Liver (tissue), 3 donors: ENCODE measurements at regions not wholly inside any gene's neighbourhood (a gene's known extent, or its start where the extent isn't known, plus 50 kb on each side); places are given as distances from the start of the nearest gene placed in this dataset.

Experiments used
- EGR1 ChIP-seq, 2 donors: IDR thresholded peaks; 2 replicates each; pipeline ENCODE4 v1.6.1; 2016 to 2018; ENCODE audit warnings: antibody characterized with exemption in 2 of 2, low read depth in 2 of 2
- FOXA1 ChIP-seq: IDR thresholded peaks from 2 replicates; pipeline ENCODE4 v1.6.1; 2016; ENCODE audit warnings: antibody characterized with exemption
- GABPA ChIP-seq, 2 donors: IDR thresholded peaks in 1 of 2; conservative IDR thresholded peaks in 1 of 2; 2 replicates each; pipeline ENCODE4 v1.6.1; 2016; ENCODE audit warnings: antibody characterized with exemption in 2 of 2, mild to moderate bottlenecking in 1 of 2, moderate library complexity in 1 of 2
- RAD21 ChIP-seq, 2 donors: IDR thresholded peaks; 2 replicates each; pipeline ENCODE4 v1.6.1; 2016; ENCODE audit warnings: antibody characterized with exemption in 2 of 2, mild to moderate bottlenecking in 2 of 2
- RXRA ChIP-seq, 2 donors: IDR thresholded peaks; 2 replicates each; pipeline ENCODE4 v1.6.1; 2017 to 2018; ENCODE audit warnings: antibody characterized with exemption in 2 of 2, mild to moderate bottlenecking in 1 of 2
- SP1 ChIP-seq: IDR thresholded peaks from 2 replicates; pipeline ENCODE4 v1.6.1; 2018; ENCODE audit warnings: antibody characterized with exemption, mild to moderate bottlenecking
- TAF1 ChIP-seq: conservative IDR thresholded peaks from 2 replicates; pipeline ENCODE4 v1.6.1; 2016; ENCODE audit warnings: antibody characterized with exemption, mild to moderate bottlenecking
- YY1 ChIP-seq: IDR thresholded peaks from 2 replicates; pipeline ENCODE4 v1.6.1; 2016; ENCODE audit warnings: antibody characterized with exemption, mild to moderate bottlenecking
- TF ChIP-seq, protein P1 (sequence below): fragments of 150-350 bp; IDR thresholded peaks from 2 replicates; pipeline ENCODE4 v1.5.1; 2017; ENCODE audit warnings: improper control_type of control experiment, low read depth, low read length; ENCODE audit not compliant: missing input control
- TF ChIP-seq, protein P2 (sequence below): IDR thresholded peaks from 2 replicates; pipeline ENCODE4 v1.6.1; 2016; ENCODE audit warnings: antibody characterized with exemption, mild to moderate bottlenecking
- donor health status: healthy.
- donor health status: healthy.

DNA sequence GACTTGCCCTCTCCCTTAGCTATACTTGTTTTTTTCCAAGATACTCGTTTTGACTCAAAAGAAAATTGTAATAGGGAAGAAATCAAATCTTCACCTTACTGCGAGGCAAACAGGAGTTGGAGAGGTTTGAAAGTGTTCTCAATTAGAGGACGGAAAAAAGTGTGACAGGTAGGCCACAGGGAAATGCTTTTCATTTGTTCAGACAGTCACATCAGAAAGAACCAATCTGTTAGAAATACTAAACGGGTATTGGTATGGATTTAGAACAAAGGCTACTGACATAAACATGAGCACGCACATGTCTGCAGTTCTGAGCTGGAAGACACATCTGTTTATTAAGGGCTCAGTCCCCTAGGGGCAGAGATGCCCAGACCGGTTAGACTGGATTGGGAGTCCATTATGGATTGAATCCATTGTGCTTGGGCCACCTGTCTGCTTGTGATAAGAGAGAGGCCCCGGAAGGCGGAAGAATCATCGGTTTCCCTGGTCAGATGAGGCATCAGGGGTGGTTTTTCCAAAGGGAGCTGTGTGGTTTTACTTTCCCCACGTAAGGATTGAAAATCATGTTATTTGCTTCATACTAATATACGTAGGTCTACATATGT lies 220.9 kb upstream of the MYLIP start:
- TF ChIP-seq RAD21 (IDR thresholded peaks at IDR 0.05) = no peak
- TF ChIP-seq, protein P1, sequence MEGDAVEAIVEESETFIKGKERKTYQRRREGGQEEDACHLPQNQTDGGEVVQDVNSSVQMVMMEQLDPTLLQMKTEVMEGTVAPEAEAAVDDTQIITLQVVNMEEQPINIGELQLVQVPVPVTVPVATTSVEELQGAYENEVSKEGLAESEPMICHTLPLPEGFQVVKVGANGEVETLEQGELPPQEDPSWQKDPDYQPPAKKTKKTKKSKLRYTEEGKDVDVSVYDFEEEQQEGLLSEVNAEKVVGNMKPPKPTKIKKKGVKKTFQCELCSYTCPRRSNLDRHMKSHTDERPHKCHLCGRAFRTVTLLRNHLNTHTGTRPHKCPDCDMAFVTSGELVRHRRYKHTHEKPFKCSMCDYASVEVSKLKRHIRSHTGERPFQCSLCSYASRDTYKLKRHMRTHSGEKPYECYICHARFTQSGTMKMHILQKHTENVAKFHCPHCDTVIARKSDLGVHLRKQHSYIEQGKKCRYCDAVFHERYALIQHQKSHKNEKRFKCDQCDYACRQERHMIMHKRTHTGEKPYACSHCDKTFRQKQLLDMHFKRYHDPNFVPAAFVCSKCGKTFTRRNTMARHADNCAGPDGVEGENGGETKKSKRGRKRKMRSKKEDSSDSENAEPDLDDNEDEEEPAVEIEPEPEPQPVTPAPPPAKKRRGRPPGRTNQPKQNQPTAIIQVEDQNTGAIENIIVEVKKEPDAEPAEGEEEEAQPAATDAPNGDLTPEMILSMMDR = no peak
- no peak for TF ChIP-seq TAF1
- no peak for TF ChIP-seq YY1
- TF ChIP-seq GABPA (IDR thresholded peaks at IDR 0.05 in 1 of 2, conservative IDR thresholded peaks at IDR 0.05 in 1 of 2) = no peak
- no peak for TF ChIP-seq FOXA1
- TF ChIP-seq SP1 = no peak
- TF ChIP-seq, protein P2, sequence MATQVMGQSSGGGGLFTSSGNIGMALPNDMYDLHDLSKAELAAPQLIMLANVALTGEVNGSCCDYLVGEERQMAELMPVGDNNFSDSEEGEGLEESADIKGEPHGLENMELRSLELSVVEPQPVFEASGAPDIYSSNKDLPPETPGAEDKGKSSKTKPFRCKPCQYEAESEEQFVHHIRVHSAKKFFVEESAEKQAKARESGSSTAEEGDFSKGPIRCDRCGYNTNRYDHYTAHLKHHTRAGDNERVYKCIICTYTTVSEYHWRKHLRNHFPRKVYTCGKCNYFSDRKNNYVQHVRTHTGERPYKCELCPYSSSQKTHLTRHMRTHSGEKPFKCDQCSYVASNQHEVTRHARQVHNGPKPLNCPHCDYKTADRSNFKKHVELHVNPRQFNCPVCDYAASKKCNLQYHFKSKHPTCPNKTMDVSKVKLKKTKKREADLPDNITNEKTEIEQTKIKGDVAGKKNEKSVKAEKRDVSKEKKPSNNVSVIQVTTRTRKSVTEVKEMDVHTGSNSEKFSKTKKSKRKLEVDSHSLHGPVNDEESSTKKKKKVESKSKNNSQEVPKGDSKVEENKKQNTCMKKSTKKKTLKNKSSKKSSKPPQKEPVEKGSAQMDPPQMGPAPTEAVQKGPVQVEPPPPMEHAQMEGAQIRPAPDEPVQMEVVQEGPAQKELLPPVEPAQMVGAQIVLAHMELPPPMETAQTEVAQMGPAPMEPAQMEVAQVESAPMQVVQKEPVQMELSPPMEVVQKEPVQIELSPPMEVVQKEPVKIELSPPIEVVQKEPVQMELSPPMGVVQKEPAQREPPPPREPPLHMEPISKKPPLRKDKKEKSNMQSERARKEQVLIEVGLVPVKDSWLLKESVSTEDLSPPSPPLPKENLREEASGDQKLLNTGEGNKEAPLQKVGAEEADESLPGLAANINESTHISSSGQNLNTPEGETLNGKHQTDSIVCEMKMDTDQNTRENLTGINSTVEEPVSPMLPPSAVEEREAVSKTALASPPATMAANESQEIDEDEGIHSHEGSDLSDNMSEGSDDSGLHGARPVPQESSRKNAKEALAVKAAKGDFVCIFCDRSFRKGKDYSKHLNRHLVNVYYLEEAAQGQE = no peak
- no peak for TF ChIP-seq EGR1 (IDR thresholded peaks at IDR 0.05; ENCODE audit: low read depth in 2 of 2)
- no peak for TF ChIP-seq RXRA (IDR thresholded peaks at IDR 0.05)
